HG03095 (cell line): ENCODE measurements at regions not wholly inside any gene's neighbourhood (a gene's known extent, or its start where the extent isn't known, plus 50 kb on each side); places are given as distances from the start of the nearest gene placed in this dataset.
"Not testable (repeated sequence)": the region's sequence is repeated elsewhere in the genome, so short reads cannot be mapped to it uniquely, and the experiment has no call there.

ENCODE experiments used
- ATAC-seq: cut with Tn5 transposase; IDR thresholded peaks from one replicate; pipeline ENCODE4 v1.9.1; 2021; ENCODE audit warnings: moderate library complexity; ENCODE audit not compliant: unreplicated experiment

- no peak for ATAC-seq
Observed at GRCh38 chr11:29184939-29185890, 831.6 kb downstream of the KCNA4 start.

- no peak for ATAC-seq
Observed at GRCh38 chr11:29183301-29183700, 833.5 kb downstream of the KCNA4 start.

GRCh38 chr11:29173660-29174062 is 843.2 kb downstream of the KCNA4 start:
- ATAC-seq, result no peak

DNA sequence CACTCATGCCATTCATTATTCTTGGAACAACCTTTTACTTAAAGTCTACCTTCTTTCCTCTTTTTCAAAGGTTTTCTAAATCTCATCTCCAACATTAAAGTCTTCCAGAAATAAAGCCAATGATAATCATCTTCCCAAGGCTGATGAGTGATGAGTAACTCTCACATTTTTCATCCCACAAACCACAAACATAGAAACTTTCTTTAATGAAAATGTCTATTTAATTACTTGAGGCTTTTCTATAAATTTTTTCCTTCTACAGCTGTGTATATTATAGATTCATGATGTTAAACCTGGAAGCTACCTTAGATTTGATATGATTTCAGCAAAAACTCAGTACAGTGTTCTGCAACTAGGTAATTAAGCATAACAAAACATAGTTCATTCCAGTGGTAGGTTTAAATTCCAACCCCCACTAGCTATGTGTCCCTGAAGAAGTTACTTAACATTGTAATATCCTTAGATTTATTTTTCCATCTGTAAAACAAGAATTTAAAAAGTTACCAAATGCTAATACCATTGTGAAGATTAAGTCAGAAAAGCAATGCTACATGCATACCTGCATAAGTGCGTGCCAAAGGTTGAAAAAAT is 845.4 kb downstream of the KCNA4 start:
- no peak for ATAC-seq

DNA sequence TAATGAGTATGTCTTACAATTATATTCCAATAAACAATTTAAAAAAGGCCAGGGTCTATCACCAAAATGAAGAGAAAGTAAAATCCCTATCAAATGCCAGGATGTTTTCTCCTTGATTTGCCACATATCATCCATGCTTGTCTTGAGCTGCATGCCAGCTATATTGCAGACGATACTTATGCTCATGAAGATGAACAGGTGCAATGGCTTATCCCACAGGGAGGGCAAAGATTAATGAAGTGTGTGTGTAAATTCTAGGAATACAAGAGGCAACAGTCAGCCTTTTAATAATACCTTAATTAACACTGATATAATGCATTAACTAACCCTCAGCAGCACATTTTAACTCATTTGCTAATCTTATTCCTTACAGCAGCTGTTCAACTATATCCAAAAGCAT is 850.5 kb downstream of the KCNA4 start:
- no peak for ATAC-seq

GRCh38 chr11:29163231-29163630 is 853.6 kb downstream of the KCNA4 start:
- ATAC-seq, result no peak

DNA sequence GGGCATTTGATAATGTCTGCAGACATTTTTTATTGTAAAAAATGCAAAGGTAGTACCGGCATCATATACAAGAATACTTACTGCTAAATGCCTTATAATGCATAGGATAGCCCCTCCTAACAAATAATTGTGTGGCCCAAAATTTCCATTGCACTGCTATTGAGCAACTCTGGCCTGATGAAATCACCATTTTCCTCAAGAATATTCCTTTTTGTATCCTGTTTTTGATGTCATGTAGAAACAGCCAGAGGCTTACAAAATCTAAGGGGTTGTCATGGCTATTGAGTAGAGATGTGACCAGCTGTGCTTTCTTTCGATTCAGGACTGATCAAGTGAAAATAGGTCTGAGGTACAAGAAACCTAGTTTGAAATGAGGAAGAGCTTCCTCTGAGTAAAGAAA is 854.3 kb downstream of the KCNA4 start:
- no peak for ATAC-seq

GRCh38 chr11:29161191-29161590 is 855.6 kb downstream of the KCNA4 start:
- ATAC-seq, result no peak

GRCh38 chr11:29159552-29160465 is 857.0 kb downstream of the KCNA4 start:
- ATAC-seq, result peak; percentile 78

- no peak for ATAC-seq
Observed at GRCh38 chr11:29153078-29153477, 863.8 kb downstream of the KCNA4 start.

DNA sequence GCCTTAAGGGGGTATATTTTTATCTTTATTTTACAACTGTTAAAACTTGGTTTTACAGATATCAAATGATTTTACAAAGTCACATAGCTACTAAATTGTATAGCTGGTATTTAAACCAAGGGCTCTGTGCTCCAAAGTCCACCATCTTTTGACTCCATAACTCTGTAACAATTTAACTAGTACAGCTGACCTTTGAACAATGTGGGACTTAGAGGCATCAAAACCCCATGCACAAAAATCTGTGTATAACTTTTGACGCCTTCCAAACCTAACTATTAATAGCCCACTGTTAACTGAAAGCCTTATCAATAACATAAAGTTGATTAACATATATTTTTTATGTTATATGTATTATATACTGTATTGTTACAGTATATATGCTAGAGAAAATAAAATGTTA is 874.3 kb downstream of the KCNA4 start:
- not testable (repeated sequence) for ATAC-seq

GRCh38 chr11:29135504-29135903 is 881.3 kb downstream of the KCNA4 start:
- no peak for ATAC-seq

DNA sequence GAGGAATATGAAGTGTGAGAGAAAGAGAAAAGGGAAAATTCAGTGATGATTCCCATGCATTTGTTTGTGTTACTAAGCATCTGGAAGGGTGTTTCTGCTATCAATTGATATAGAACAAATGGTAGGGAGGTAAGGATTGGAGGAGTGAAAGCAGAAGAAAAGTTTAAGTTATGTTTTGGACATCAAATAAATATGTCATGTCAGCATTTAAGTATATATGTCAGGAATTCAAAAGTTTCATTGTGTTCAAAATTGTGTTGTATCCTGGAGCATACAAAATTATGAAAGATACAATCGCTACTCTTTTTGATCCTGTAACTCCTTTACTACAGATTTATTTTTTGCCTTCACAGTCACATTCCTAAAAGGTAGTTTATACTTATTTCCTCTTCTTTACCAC is 885.8 kb downstream of the KCNA4 start:
- ATAC-seq, result no peak

- no peak for ATAC-seq
Observed at GRCh38 chr11:29129844-29130243, 887.0 kb downstream of the KCNA4 start.

DNA sequence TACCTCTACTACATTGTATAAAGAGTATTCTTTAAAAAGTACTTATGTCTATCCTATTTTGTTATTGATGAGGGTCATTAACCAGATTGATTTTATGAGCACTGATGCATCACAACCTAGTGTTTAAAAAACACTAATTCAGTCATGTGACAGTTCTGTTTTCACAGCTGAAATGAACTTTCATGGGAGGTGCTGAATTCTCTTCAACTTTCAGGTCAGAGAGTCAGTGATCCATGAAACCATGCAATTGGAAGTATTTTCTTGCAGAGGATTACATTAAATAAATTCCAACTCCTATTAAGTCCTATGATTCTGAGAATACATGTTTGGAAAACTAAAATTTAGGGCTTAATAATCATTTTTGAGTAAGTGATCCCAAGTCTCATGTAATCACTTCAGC is 889.4 kb downstream of the KCNA4 start:
- ATAC-seq, result no peak

- ATAC-seq, result no peak
Observed at GRCh38 chr11:29125606-29126005, 891.2 kb downstream of the KCNA4 start.

DNA sequence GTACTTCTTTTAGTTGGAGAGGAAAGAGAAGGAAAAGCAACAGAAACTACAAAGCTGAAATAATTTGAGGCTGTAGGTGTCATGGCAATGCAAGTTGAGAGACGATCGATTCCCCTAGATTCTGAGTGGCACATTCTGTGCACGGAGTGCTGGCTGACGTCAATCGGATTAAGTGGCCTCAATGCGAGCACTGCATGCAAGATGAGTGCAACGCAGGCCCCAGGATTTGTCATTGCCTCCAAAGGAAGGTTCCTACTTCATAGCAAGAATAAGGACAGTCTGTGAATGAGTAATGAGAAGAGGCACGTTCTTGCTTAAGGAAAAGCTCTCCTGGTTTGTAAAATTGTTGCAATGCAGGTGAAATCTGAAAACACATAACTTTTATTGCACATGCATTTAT is 892.4 kb downstream of the KCNA4 start:
- ATAC-seq, result no peak

GRCh38 chr11:29119707-29120618 is 896.9 kb downstream of the KCNA4 start:
- ATAC-seq, result no peak

- ATAC-seq, result no peak
Observed at GRCh38 chr11:29119116-29119515, 897.7 kb downstream of the KCNA4 start.

- ATAC-seq, result no peak
Observed at GRCh38 chr11:29100967-29101366, 915.9 kb downstream of the KCNA4 start.
